ENCODE measurements at regions not wholly inside any gene's neighbourhood (a gene's known extent, or its start where the extent isn't known, plus 50 kb on each side); places are given as distances from the start of the nearest gene placed in this dataset.
"Not testable (repeated sequence)": the region's sequence is repeated elsewhere in the genome, so short reads cannot be mapped to it uniquely, and the experiment has no call there.

DNA sequence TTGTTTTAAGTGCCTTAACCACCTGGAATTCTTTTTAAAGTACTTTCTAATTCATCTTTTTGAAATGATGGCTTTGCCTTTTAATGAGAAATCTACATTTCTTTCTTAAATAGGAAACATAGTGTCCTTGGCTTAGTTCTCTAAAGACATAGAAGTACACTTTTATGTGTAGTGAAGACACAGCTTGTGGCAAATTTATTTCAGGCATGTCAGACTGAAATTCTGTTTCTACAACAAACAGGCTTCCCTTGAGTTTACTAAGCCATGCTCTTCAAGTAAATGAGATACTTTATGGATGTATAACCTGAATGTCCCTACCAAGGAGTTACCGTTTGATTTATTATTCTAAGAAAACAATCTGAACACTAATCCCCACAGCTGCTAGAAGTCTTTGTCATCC, 136.9 kb upstream of the MAGI2 start:
- DNase-seq (ENCODE audit: low read depth in 3 of 3, low spot score in 1 of 3): no peak

GRCh38 chr7:79570903-79571302, 117.4 kb upstream of the MAGI2 start:
- DNase-seq (ENCODE audit: low read depth in 3 of 3, low spot score in 1 of 3): no peak

DNA sequence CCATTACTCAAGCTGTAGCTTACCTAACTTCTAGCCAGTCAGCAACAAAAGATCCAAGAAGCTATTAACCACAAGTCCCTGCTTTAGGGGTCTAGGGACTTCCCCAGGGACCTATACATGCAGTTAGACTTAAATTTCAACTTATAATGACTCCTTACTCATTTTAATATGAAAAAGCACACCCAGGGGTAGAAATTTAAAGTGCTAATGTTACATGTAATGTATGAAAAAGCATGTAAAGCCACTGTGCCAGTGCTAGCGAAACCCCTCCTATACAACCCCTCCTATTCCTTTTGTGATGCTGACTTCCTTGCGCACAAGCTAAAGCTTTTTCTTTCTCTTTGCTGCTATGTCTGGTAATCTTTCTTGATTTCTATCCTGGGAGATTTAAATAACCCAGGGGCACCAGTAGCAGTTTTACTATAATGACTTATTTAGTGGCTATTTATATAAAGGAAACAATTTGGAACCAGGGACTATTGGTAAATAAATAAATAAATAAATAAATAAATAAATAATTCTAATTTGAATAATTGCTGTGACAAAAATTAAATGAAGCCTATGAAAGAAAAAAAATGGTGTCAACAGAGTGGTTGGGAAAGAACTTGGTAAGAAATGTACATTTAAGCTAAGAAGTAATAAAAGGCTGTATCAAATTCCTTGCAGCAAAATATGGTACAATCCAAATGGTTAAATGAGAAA, 110.5 kb upstream of the MAGI2 start:
- no peak for DNase-seq (ENCODE audit: low read depth in 3 of 3, low spot score in 1 of 3)

GRCh38 chr7:79555571-79555970, 102.1 kb upstream of the MAGI2 start:
- DNase-seq (ENCODE audit: low read depth in 3 of 3, low spot score in 1 of 3): no peak

- no peak for DNase-seq (ENCODE audit: low read depth in 3 of 3, low spot score in 1 of 3)
Measured at GRCh38 chr7:79553811-79554555, 100.5 kb upstream of the MAGI2 start.

GRCh38 chr7:79552463-79552862, 99.0 kb upstream of the MAGI2 start:
- DNase-seq (ENCODE audit: low read depth in 3 of 3, low spot score in 1 of 3): no peak

GRCh38 chr7:79548727-79549126, 95.3 kb upstream of the MAGI2 start:
- no peak for DNase-seq (ENCODE audit: low read depth in 3 of 3, low spot score in 1 of 3)

DNA sequence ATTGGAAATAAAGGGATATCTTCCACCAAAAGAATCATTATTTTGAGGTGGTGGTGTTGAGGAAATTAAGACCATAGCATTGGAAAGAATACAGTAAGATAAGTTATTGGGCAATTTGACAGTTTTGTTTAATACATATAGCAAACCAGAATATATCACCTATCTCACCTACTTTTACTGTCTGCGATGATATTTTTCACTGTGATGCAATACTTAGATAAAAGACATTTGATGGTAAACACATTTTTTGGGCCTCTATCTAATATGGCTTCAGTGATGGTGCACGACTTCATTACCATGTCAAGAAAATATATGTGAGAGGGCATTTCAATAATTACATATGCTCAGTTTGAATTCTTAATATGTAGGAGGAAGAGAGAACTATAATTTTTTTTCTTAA, 93.7 kb upstream of the MAGI2 start:
- DNase-seq (ENCODE audit: low read depth in 3 of 3, low spot score in 1 of 3): no peak

DNA sequence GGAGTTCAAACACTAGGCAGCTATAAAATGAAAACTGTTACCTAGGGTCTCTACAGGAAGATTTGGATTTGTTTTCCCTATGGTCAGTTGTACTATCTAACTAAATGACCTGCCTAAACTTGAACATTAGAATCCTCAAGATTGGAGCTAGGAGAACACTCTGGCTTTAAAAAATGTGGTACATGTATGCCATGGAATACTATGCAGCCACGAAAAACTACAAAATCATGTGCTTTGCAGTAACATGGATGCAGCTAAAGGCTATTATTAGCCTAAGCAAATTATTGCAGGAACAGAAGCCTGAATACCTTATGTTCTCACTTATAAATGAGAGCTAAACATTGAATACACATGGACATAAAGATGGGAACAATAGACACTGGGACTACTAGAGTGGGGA, 87.1 kb upstream of the MAGI2 start:
- DNase-seq (ENCODE audit: low read depth in 3 of 3, low spot score in 1 of 3): no peak

DNA sequence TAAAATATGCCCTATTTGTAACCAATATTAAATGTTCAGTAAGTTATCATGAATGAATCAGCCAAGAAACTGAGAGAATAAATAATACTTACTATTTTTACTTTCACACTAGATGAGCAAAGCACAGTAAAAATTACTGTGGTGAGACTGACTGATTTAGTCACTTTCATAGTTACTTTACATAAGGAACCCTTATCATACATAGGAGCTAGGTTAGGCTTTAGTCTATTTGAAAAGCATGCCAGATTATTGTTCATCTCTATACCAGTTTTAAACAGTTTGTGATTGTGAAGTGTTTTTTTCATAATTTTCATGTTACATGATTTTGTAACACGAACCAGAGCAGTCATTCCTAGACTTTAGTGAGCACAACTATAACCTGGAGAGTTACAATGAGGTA, 80.7 kb upstream of the MAGI2 start:
- DNase-seq (ENCODE audit: low read depth in 3 of 3, low spot score in 1 of 3): no peak

DNA sequence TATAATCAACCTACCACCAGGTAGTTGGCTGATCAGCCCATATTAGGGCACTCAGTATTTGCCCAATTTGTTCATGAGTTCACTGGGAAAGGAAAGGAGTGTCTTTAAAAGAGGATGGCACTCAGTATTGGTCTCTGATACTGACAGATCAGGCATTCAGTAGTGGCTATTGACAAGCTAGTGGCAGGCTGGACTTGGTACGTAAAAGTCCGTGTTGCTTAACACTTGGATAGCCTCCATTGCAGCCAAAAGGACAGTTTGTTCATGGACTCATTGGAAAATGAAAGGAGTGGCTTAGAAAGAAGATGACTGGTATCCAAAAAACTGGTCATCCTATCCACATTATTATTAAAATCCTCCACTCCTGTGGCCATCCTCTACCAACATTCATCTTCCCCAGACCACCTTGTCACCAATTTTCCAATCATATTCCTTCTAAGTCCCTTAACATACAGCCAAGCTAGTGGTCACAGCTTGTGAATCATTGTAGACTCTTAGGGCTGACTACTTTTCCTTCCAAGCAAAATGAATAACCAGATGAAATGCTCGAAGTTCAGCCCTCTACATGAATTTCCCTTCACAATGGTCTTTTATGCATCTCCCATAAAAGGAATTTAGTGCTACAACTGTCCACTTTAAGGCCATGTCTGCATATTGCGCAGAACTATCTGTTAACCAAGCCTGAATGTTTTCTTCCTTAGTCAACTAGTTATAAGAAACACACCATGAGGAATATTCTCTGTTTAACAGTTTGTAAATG, 78.6 kb upstream of the MAGI2 start:
- no peak for DNase-seq (ENCODE audit: low read depth in 3 of 3, low spot score in 1 of 3)

DNA sequence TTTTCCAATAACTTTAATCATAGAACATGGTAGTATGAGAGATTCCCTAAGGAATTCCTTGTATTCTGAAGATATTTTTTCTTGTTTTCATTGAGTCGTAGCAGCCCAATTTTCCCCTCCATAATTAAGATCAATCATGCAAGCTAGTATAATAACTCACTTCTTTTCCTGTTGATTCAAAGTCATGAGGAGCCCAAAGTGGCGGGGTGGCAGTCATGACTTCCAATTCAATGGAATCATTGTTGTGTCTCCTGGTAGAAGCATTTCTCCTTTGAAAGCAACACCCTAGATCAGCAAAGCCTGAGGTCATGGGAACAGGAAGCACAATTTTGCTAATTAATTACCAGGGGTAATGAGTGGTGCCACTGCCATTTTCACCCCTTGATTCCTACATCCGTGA, 77.6 kb upstream of the MAGI2 start:
- DNase-seq (ENCODE audit: low read depth in 3 of 3, low spot score in 1 of 3): no peak

DNA sequence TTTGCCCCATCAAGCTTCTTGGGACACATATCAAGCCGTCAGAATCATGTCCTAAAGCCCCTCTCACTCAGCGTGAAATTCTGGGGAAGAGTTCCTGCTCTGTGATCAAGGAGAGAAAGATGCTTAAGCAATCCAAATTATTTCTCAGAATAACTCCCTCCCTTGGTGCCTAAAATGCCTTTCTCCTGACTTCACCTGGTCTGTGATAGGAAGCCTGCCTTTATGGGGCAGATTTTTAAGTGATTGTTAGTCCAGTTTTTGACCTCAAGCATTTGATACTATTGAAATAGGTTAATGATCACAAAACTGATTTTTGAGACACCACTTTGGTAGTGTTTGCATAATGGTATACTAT, 76.4 kb upstream of the MAGI2 start:
- DNase-seq (ENCODE audit: low read depth in 3 of 3, low spot score in 1 of 3): no peak

DNA sequence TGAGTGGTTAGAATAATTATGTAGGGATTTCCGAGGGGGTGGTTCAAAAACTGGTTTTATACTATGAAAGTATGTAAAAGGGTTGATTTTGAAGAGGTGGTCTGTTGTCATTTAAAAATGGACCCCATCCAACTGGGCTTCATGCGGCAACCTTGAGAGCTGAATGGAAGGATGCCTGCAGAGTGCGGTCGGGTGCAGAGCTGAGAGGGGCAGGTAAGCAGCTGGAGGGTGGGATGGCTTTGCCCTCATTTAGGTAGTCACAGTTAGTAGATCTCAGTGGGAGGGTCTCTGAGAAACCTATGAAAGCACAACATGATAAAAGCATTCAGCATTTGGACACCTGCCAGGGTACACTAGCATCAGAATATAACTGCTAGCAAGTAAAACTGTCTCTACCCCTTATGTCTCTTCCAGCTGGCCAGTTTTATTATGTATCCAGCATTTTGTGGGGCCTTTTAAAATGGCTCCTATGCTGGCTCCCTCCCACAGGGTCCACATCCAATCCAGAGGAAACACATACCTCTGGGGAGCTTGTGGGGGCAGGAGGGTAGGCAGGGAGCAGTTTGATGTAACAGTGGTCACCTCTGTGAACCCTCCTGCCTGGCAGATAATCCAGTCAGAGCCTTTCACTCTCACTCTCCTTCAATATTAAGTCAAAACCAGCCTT, 75.9 kb upstream of the MAGI2 start:
- DNase-seq (ENCODE audit: low read depth in 3 of 3, low spot score in 1 of 3): no peak

GRCh38 chr7:79528421-79528820, 75.0 kb upstream of the MAGI2 start:
- no peak for DNase-seq (ENCODE audit: low read depth in 3 of 3, low spot score in 1 of 3)

- DNase-seq (ENCODE audit: low read depth in 3 of 3, low spot score in 1 of 3): no peak
Measured at GRCh38 chr7:79524048-79524447, 70.6 kb upstream of the MAGI2 start.

GRCh38 chr7:79523436-79523835, 70.0 kb upstream of the MAGI2 start:
- no peak for DNase-seq (ENCODE audit: low read depth in 3 of 3, low spot score in 1 of 3)

- no peak for DNase-seq (ENCODE audit: low read depth in 3 of 3, low spot score in 1 of 3)
Measured at GRCh38 chr7:79520543-79520942, 67.1 kb upstream of the MAGI2 start.

DNA sequence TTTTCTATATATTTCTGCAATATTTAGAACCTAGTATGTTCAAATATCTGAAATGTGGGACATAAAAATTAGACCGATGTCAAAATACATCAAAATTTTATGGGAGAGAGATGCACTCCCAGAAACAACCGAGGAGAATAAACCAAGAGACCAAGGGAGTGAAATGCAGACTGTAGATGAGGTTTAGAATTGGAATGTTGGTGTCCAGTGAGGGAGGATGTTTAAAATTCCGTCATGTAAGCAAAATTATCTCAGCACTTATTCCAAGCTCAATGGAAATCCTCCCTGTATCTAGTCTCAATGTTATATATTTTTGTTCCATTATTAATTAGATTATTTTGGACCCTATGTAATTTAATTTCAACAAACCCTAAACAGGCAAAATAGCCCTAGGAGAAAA, 61.9 kb upstream of the MAGI2 start:
- DNase-seq (ENCODE audit: low read depth in 3 of 3, low spot score in 1 of 3): no peak

GRCh38 chr7:79513261-79513660, 59.8 kb upstream of the MAGI2 start:
- no peak for DNase-seq (ENCODE audit: low read depth in 3 of 3, low spot score in 1 of 3)

GRCh38 chr7:79512261-79512660, 58.8 kb upstream of the MAGI2 start:
- DNase-seq (ENCODE audit: low read depth in 3 of 3, low spot score in 1 of 3): no peak

- not testable (repeated sequence) for DNase-seq (ENCODE audit: low read depth in 3 of 3, low spot score in 1 of 3)
Measured at GRCh38 chr7:79511056-79511455, 57.6 kb upstream of the MAGI2 start.
